Endothelial cell (in vitro differentiated cells): ENCODE measurements at regions not wholly inside any gene's neighbourhood (a gene's known extent, or its start where the extent isn't known, plus 50 kb on each side); places are given as distances from the start of the nearest gene placed in this dataset.

Experiments
- DNase-seq: peaks from one replicate; pipeline ENCODE4 v3.0.0; 2021; ENCODE audit warnings: low spot score
- H3K27ac Mint-ChIP-seq: one replicate; pipeline ENCODE4 v1.8.0; 2021; ENCODE audit warnings: mixed read lengths, inconsistent platforms; ENCODE audit not compliant: unreplicated experiment
- H3K27me3 Mint-ChIP-seq: one replicate; pipeline ENCODE4 v1.8.0; 2021; ENCODE audit warnings: mild to moderate bottlenecking, moderate library complexity, mixed read lengths, inconsistent platforms; ENCODE audit not compliant: unreplicated experiment
- H3K36me3 Mint-ChIP-seq: one replicate; pipeline ENCODE4 v1.8.0; 2021; ENCODE audit warnings: mild to moderate bottlenecking, low read depth, mixed read lengths, inconsistent platforms; ENCODE audit not compliant: unreplicated experiment
- H3K4me1 Mint-ChIP-seq: one replicate; pipeline ENCODE4 v1.8.0; 2021; ENCODE audit warnings: mild to moderate bottlenecking, mixed read lengths, inconsistent platforms; ENCODE audit not compliant: unreplicated experiment
- H3K4me3 Mint-ChIP-seq: one replicate; pipeline ENCODE4 v1.8.0; 2021; ENCODE audit warnings: mild to moderate bottlenecking, mixed read lengths, inconsistent platforms; ENCODE audit not compliant: unreplicated experiment
- H3K9me3 Mint-ChIP-seq: one replicate; pipeline ENCODE4 v1.8.0; 2021; ENCODE audit warnings: mixed read lengths, inconsistent platforms; ENCODE audit not compliant: unreplicated experiment
- CTCF ChIP-seq: fragments of 200-600 bp; sonication (generic); IDR thresholded peaks from one replicate; pipeline ENCODE4 v1.5.0; 2021; ENCODE audit warnings: antibody characterized with exemption; ENCODE audit not compliant: unreplicated experiment

- H3K36me3 Mint-ChIP-seq: peaks cover 4% of the 10 kb centered on the region
- no peaks in the 10 kb centered on the region for H3K27me3 Mint-ChIP-seq
- H3K4me3 Mint-ChIP-seq: no peak overlapping the region
- peaks cover 3% of the 10 kb centered on the region for H3K9me3 Mint-ChIP-seq
- DNase-seq: no peak
- H3K4me1 Mint-ChIP-seq: no peaks in the 10 kb centered on the region
- no peak for TF ChIP-seq CTCF
- no peak overlapping the region for H3K27ac Mint-ChIP-seq
Measured at GRCh38 chr6:829656-830055, 136.7 kb upstream of the EXOC2 start.

GRCh38 chr6:827431-827830, 134.5 kb upstream of the EXOC2 start:
- H3K27me3 Mint-ChIP-seq: no peaks in the 10 kb centered on the region
- peaks cover 3% of the 10 kb centered on the region for H3K9me3 Mint-ChIP-seq
- no peak for TF ChIP-seq CTCF
- H3K27ac Mint-ChIP-seq: no peak overlapping the region
- no peak for DNase-seq
- no peak overlapping the region for H3K4me3 Mint-ChIP-seq
- H3K4me1 Mint-ChIP-seq: no peaks in the 10 kb centered on the region
- H3K36me3 Mint-ChIP-seq: peaks cover 4% of the 10 kb centered on the region

DNA sequence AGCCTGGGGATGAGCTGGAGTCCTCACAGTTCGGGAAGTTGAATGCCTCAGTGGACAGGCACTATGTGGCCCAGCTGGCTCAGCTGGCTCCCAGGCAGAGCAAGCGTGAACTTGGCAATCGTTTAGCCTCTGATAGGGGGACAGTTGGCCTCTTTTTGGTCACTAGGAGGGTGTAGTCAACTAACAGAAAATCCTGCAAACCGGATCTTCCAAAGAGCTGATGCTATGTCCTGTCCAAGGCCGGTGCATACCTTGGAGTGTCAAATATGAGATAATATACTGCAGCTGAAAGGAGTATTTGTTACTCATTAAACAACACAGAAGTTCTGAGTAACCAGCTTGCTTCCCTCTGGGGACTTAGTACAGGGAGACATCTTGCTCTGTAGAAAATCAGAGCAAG, 126.2 kb upstream of the EXOC2 start:
- H3K4me1 Mint-ChIP-seq: peaks cover 5% of the 10 kb centered on the region
- no peak for TF ChIP-seq CTCF
- H3K9me3 Mint-ChIP-seq: no peaks in the 10 kb centered on the region
- DNase-seq: no peak
- H3K36me3 Mint-ChIP-seq: no peaks in the 10 kb centered on the region
- no peak overlapping the region for H3K27ac Mint-ChIP-seq
- H3K27me3 Mint-ChIP-seq: peaks cover 4% of the 10 kb centered on the region
- no peak overlapping the region for H3K4me3 Mint-ChIP-seq

DNA sequence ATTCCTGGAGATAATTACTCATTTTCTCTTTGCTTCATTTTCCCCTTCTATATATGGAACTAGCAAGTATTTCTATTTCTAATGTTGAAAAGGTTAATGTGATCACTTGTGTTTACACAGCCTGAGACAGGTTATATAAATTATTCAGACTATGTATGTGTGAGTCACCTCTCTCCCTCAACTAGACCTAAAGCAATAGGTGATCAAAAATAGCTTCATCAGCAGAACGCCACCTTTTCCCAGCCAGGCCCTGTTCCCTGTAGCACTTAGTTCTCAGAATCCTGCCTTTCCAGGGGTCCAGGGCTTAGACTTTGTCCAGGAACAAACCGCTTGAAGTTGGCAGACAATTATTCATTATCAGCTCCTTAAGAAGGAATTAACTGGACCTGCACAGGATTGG, 125.3 kb upstream of the EXOC2 start:
- Mint-ChIP-seq H3K36me3 (no peaks in the 10 kb centered on the region), H3K9me3 (no peaks in the 10 kb centered on the region), H3K27me3 (peaks cover 4% of the 10 kb centered on the region), H3K27ac (no peak overlapping the region), H3K4me3 (no peak overlapping the region), H3K4me1 (peaks cover 5% of the 10 kb centered on the region)
- no peak for TF ChIP-seq CTCF
- no peak for DNase-seq

DNA sequence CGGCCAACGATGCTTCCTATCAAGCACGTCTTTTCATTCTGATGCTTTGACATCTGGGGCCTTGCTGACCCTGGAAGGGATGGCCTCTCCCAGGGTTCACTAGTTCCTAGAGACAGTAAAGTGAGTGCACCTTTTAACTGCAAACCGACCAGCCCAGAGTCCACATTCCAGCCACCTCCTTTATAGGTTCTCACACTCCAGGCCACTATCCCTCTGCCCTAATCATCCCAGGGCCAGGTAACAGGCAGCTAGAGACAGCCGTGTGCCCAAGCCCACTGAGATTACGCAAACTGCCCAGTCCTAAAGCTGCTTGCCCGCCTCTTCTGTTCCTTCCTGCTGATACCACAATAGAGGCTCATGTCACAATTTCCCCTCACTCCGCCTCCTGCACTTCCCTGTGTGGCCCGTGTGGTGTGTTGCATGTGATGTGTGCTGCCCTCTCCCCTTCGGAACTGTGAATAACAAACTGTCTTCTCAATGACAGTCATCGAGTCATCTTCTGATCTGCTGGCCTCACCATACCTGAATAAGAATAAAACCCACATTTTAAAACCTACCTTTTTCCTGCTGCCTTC, 123.7 kb upstream of the EXOC2 start:
- Mint-ChIP-seq H3K27me3 (peaks cover 4% of the 10 kb centered on the region), H3K27ac (no peak overlapping the region), H3K4me1 (peaks cover 5% of the 10 kb centered on the region), H3K4me3 (no peak overlapping the region), H3K9me3 (no peaks in the 10 kb centered on the region), H3K36me3 (no peaks in the 10 kb centered on the region)
- TF ChIP-seq CTCF: no peak
- DNase-seq: no peak
